Gastrocnemius medialis (tissue), 4 donors: ENCODE measurements at regions not wholly inside any gene's neighbourhood (a gene's known extent, or its start where the extent isn't known, plus 50 kb on each side); places are given as distances from the start of the nearest gene placed in this dataset.

ENCODE experiments used
- ATAC-seq, 2 donors: fragments of 150-250 bp; one replicate each; pipeline ENCODE4 v1.9.1; 2016
- DNase-seq, 2 donors: peaks; one replicate each; pipeline ENCODE4 v3.0.0-alpha.2; 2019
- H3K27ac ChIP-seq, 4 donors: fragments of 200-600 bp; sonication (generic); 1 replicate in 1 of 4; 2 replicates in 3 of 4; pipeline ENCODE4 v1.5.1; 2016 to 2018; ENCODE audit warnings: mild to moderate bottlenecking in 2 of 4, moderate library complexity in 1 of 4
- H3K27me3 ChIP-seq, 3 donors: fragments of 200-600 bp; sonication (generic) in 2 of 3; 1 replicate in 1 of 3; 2 replicates in 2 of 3; pipeline versions ENCODE4 v1.5.1 to v1.6.0; 2016 to 2019; ENCODE audit warnings: mild to moderate bottlenecking in 1 of 3, moderate library complexity in 1 of 3
- H3K36me3 ChIP-seq, 2 donors: fragments of 200-600 bp; sonication (generic) in 1 of 2; one replicate each; pipeline ENCODE4 v1.5.1; 2017 to 2018
- H3K4me1 ChIP-seq, 2 donors: fragments of 200-600 bp; sonication (generic) in 1 of 2; one replicate each; pipeline ENCODE4 v1.5.1; 2016 to 2017; ENCODE audit warnings: mild to moderate bottlenecking in 2 of 2
- H3K4me3 ChIP-seq, 4 donors: fragments of 200-600 bp; sonication (generic) in 3 of 4; 1 replicate in 1 of 4; 2 replicates in 3 of 4; pipeline ENCODE4 v1.5.1; 2016 to 2019; ENCODE audit warnings: mild to moderate bottlenecking in 2 of 4
- H3K9me3 ChIP-seq, 3 donors: fragments of 200-600 bp; sonication (generic) in 2 of 3; 1 replicate in 1 of 3; 2 replicates in 2 of 3; pipeline ENCODE4 v1.5.1; 2016 to 2019
- POLR2A ChIP-seq, 2 donors: fragments of 450-650 bp; IDR thresholded peaks; one replicate each; pipeline ENCODE4 v1.6.1; 2017; ENCODE audit warnings: antibody characterized with exemption in 2 of 2, mild to moderate bottlenecking in 2 of 2, moderate library complexity in 2 of 2
- in situ Hi-C, 4 donors: fragments of 200-750 bp; cut with MboI; loops; one replicate each; pipeline versions ENCODE4 v1.15.0 to v1.8.0; 2017; ENCODE audit warnings: low sequenced_read_pairs in 4 of 4
- intact Hi-C: fragments of 100-400 bp; cut with DNase I; formaldehyde crosslinking; loops from one replicate; pipeline ENCODE4 v1.15.1; 2023; ENCODE audit warnings: low total_unique reads
- TF ChIP-seq, protein P1 (sequence below), 5 experiments: fragments of 450-650 bp in 3 of 5; fragments of 200-600 bp in 2 of 5; sonication (generic) in 2 of 5; IDR thresholded peaks in 4 of 5; conservative IDR thresholded peaks in 1 of 5; 1 replicate in 4 of 5; 2 replicates in 1 of 5; pipeline ENCODE4 v1.5.1; 2016 to 2019; ENCODE audit warnings: antibody characterized with exemption in 5 of 5, mild to moderate bottlenecking in 3 of 5, moderate library complexity in 3 of 5

DNA sequence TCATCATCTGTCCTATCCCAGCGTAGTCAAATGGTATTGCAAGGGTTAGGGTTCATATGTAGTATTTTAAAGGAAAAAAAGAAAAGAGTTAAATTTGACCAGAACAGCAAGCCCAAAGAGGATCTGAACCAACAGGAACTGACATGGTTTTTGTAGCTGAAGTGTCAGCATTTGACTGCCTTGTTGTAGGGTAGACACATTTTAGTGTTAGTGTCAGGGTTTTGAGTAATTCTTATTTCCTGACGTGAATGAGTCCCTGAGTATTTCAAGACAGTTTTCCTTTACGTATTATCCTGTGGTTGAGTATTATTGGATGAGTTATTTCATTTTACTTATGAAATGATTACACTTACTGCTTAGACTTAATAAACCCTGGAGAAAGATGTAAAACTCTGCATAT lies 173.3 kb upstream of the ZEB2 start:
- intact Hi-C loops, result no loop called here
- Histone ChIP-seq H3K9me3 (no peaks in the 10 kb centered on the region), H3K36me3 (no peaks in the 10 kb centered on the region), H3K4me3 (no peak overlapping the region), H3K27me3 (no peaks in the 10 kb centered on the region), H3K4me1 (no peaks in the 10 kb centered on the region), H3K27ac (no peak overlapping the region)
- peak in 1 of 2 donors; percentile 56 for ATAC-seq
- in situ Hi-C loops, result no loop called here
- no peak for DNase-seq
- TF ChIP-seq, protein P1, sequence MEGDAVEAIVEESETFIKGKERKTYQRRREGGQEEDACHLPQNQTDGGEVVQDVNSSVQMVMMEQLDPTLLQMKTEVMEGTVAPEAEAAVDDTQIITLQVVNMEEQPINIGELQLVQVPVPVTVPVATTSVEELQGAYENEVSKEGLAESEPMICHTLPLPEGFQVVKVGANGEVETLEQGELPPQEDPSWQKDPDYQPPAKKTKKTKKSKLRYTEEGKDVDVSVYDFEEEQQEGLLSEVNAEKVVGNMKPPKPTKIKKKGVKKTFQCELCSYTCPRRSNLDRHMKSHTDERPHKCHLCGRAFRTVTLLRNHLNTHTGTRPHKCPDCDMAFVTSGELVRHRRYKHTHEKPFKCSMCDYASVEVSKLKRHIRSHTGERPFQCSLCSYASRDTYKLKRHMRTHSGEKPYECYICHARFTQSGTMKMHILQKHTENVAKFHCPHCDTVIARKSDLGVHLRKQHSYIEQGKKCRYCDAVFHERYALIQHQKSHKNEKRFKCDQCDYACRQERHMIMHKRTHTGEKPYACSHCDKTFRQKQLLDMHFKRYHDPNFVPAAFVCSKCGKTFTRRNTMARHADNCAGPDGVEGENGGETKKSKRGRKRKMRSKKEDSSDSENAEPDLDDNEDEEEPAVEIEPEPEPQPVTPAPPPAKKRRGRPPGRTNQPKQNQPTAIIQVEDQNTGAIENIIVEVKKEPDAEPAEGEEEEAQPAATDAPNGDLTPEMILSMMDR (IDR thresholded peaks at IDR 0.05 in 4 of 5, conservative IDR thresholded peaks at IDR 0.05 in 1 of 5), result no peak
- peak in 1 of 2 donors; percentile 13 for TF ChIP-seq POLR2A (IDR thresholded peaks at IDR 0.05)

DNA sequence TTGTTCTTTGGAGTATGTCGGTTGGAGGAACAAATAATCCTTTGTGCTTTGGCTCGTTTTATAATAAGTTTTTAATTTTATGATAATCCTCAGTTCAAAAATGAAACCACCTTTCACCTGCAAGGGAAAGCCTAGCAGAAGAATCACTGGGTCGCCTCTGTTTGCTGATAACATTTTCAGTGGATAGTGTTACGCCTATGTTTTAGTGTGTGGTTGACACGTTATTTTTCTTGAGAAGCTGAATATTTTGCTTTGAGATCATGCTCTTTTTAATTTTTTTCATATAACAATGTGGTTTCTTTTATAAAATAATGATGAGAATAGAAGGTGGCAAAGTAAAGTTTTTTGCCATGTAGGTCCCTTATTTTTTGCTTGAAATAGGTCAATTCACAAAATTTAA lies 172.7 kb upstream of the ZEB2 start:
- H3K27me3 ChIP-seq, result no peaks in the 10 kb centered on the region
- H3K4me3 ChIP-seq, result no peak overlapping the region
- DNase-seq, result no peak
- H3K36me3 ChIP-seq, result no peaks in the 10 kb centered on the region
- H3K27ac ChIP-seq, result no peak overlapping the region
- no peaks in the 10 kb centered on the region for H3K4me1 ChIP-seq
- intact Hi-C loops (no loop called here), in situ Hi-C loops (no loop called here)
- TF ChIP-seq, protein P1 (IDR thresholded peaks at IDR 0.05 in 4 of 5, conservative IDR thresholded peaks at IDR 0.05 in 1 of 5), result no peak
- H3K9me3 ChIP-seq, result no peaks in the 10 kb centered on the region
- ATAC-seq, result no peak

DNA sequence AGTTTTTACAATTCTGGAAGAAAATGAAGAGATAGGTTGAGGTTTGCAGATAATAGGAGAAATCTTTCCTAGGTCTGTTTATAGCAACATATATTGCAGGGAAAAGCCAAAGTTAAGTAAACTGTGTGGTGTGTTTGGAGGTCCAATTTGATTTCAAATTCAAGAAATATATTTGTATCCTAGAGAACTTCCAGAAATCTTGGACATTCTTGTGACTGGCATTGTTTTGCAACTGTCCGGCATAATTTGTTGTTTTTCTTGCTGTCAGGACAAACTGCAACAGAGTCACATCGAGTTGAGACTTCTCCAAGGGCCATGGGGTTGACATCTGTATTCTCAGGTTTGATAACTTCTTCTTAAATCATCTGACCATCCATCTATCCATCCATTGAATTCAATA lies 170.9 kb upstream of the ZEB2 start:
- H3K27ac ChIP-seq, result no peak overlapping the region

DNA sequence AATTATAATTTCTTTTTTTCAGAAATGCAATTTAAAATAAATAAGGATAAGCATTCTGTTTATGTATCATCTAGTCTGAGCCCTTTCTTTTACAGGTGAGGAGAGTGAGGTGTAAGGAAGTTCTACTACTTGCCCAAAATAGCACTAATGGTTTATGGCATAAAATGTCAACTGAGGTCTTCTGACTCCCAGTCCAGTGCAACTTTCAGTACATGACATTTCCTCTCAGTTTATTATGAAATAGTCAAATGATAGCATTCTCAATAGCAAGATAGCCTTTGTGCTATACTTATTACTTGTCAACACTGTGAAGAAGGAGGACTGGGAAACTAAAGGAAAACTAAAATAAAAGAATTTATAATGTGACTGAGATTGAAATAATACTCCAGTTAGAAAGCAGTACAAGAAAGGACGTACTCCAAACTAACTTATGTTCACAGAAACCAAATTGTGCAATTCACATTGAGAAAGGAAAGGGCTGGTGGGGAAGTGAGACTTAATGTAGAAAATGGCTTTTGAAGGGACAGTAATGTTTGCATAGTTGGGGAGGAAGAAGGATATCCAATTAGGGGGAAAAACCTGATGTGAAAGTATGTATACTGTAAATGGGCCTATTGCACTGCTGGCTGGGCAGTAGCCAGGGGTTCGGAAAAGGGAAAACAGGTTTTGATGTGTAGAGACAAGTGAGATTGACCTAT lies 166.7 kb upstream of the ZEB2 start:
- no peaks in the 10 kb centered on the region for H3K4me1 ChIP-seq
- ATAC-seq, result peak in 1 of 2 donors; percentile 18
- in situ Hi-C loops (no loop called here), intact Hi-C loops (no loop called here)
- H3K36me3 ChIP-seq, result no peaks in the 10 kb centered on the region
- no peaks in the 10 kb centered on the region for H3K9me3 ChIP-seq
- H3K4me3 ChIP-seq, result no peak overlapping the region
- TF ChIP-seq, protein P1 (IDR thresholded peaks at IDR 0.05 in 4 of 5, conservative IDR thresholded peaks at IDR 0.05 in 1 of 5), result no peak
- TF ChIP-seq POLR2A (IDR thresholded peaks at IDR 0.05), result no peak
- DNase-seq, result no peak
- no peaks in the 10 kb centered on the region for H3K27me3 ChIP-seq
- no peak overlapping the region for H3K27ac ChIP-seq

More for the DNA sequence above, 170.9 kb upstream of the ZEB2 start:
- ATAC-seq (no peak), DNase-seq (no peak)
- H3K27me3 ChIP-seq, result no peaks in the 10 kb centered on the region
- no peaks in the 10 kb centered on the region for H3K9me3 ChIP-seq
- in situ Hi-C loops, result no loop called here
- no peaks in the 10 kb centered on the region for H3K36me3 ChIP-seq
- TF ChIP-seq, protein P1 (IDR thresholded peaks at IDR 0.05 in 4 of 5, conservative IDR thresholded peaks at IDR 0.05 in 1 of 5), result no peak
- no peak for TF ChIP-seq POLR2A (IDR thresholded peaks at IDR 0.05)
- intact Hi-C loops, result no loop called here
- H3K4me3 ChIP-seq, result no peak overlapping the region
- H3K4me1 ChIP-seq, result no peaks in the 10 kb centered on the region

DNA sequence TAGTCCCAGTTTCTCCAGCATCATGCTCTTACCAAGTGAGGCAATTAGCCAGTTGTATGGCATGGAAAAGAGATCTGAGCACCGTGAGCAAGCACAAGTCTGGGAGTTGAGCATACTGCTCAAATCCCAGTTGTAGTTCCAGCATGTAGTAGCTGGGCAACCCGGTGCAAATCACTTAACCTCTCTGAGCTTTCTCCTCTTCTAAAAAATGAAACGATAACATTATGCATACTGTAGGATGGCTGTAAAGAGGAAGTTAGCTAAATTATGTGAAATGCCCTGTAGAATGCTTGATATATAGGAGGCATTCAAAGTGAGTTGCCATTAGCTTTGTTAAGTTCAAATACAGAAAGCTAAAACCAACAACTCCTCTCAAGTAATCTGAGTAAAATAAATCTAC lies 164.0 kb upstream of the ZEB2 start:
- in situ Hi-C loops (no loop called here), intact Hi-C loops (no loop called here)
- Histone ChIP-seq H3K4me3 (no peak overlapping the region), H3K9me3 (no peaks in the 10 kb centered on the region), H3K36me3 (no peaks in the 10 kb centered on the region), H3K27ac (no peak overlapping the region), H3K27me3 (no peaks in the 10 kb centered on the region), H3K4me1 (no peaks in the 10 kb centered on the region)
- no peak for TF ChIP-seq POLR2A (IDR thresholded peaks at IDR 0.05)
- TF ChIP-seq, protein P1 (IDR thresholded peaks at IDR 0.05 in 4 of 5, conservative IDR thresholded peaks at IDR 0.05 in 1 of 5), result no peak
- no peak for DNase-seq
- no peak for ATAC-seq
